GM23338 (cell line): ENCODE measurements at regions not wholly inside any gene's neighbourhood (a gene's known extent, or its start where the extent isn't known, plus 50 kb on each side); places are given as distances from the start of the nearest gene placed in this dataset.
"Not testable (repeated sequence)": the region's sequence is repeated elsewhere in the genome, so short reads cannot be mapped to it uniquely, and the experiment has no call there.

Source experiments
- ATAC-seq: fragments of 200-7000 bp; cut with Tn5 transposase; 3 replicates; pipeline ENCODE4 v1.9.1; 2020
- DNase-seq: peaks from one replicate; pipeline ENCODE4 v3.0.0-alpha.2; 2015; ENCODE audit warnings: low spot score
- H2AFZ ChIP-seq: fragments of 200-600 bp; sonication (generic); 2 replicates; pipeline ENCODE4 v1.8.0; 2016; ENCODE audit warnings: antibody characterized with exemption, mild to moderate bottlenecking, moderate library complexity
- H3F3A ChIP-seq: fragments of 200-600 bp; sonication (generic); replicated peaks from 2 replicates; pipeline ENCODE4 v1.8.0; 2017; ENCODE audit warnings: antibody characterized with exemption, mixed run types, low read depth
- H3K27ac ChIP-seq: fragments of 200-600 bp; sonication (generic); 2 replicates; pipeline ENCODE4 v1.6.1; 2016; ENCODE audit warnings: low read depth
- H3K27me3 ChIP-seq: fragments of 200-600 bp; sonication (generic); 2 replicates; pipeline ENCODE4 v1.8.0; 2016; ENCODE audit warnings: mild to moderate bottlenecking, mixed run types, moderate library complexity; ENCODE audit not compliant: insufficient read depth
- H3K36me3 ChIP-seq: fragments of 200-600 bp; sonication (generic); 2 replicates; pipeline ENCODE4 v1.8.0; 2016; ENCODE audit warnings: mild to moderate bottlenecking; ENCODE audit not compliant: insufficient read depth
- H3K4me1 ChIP-seq: fragments of 200-600 bp; sonication (generic); 2 replicates; pipeline ENCODE4 v1.8.0; 2016; ENCODE audit warnings: mild to moderate bottlenecking, moderate library complexity; ENCODE audit not compliant: insufficient read depth
- H3K4me2 ChIP-seq: fragments of 200-600 bp; sonication (generic); 2 replicates; pipeline ENCODE4 v1.7.1; 2017; ENCODE audit warnings: mixed run types
- H3K4me3 ChIP-seq: fragments of 200-600 bp; sonication (generic); 2 replicates; pipeline ENCODE4 v1.6.1; 2016; ENCODE audit warnings: mixed run types
- H3K79me2 ChIP-seq: fragments of 200-600 bp; sonication (generic); replicated peaks from 2 replicates; pipeline ENCODE4 v1.8.0; 2017; ENCODE audit warnings: mild to moderate bottlenecking; ENCODE audit not compliant: insufficient read depth
- H3K9me2 ChIP-seq: fragments of 200-600 bp; sonication (generic); 2 replicates; pipeline ENCODE4 v1.8.0; 2017; ENCODE audit not compliant: insufficient read depth
- H4K20me1 ChIP-seq: fragments of 200-600 bp; sonication (generic); replicated peaks from 2 replicates; pipeline ENCODE4 v1.8.0; 2017; ENCODE audit warnings: mild to moderate bottlenecking; ENCODE audit not compliant: insufficient read depth
- H3K27ac Mint-ChIP-seq: 2 replicates; pipeline ENCODE4 v1.8.0; 2020; ENCODE audit warnings: inconsistent platforms, mild to moderate bottlenecking, moderate library complexity, mixed read lengths
- H3K27me3 Mint-ChIP-seq: 3 replicates; pipeline ENCODE4 v1.8.0; 2022; ENCODE audit warnings: low read depth, mild to moderate bottlenecking, moderate library complexity, mixed read lengths, inconsistent platforms; ENCODE audit not compliant: insufficient read depth, poor library complexity
- H3K36me3 Mint-ChIP-seq: 3 replicates; pipeline ENCODE4 v1.8.0; 2021; ENCODE audit warnings: low read depth, mild to moderate bottlenecking, inconsistent platforms, moderate library complexity, mixed read lengths
- H3K4me1 Mint-ChIP-seq: 3 replicates; pipeline ENCODE4 v1.8.0; 2020; ENCODE audit warnings: mild to moderate bottlenecking, inconsistent platforms, mixed read lengths
- H3K4me3 Mint-ChIP-seq: 3 replicates; pipeline ENCODE4 v1.8.0; 2021; ENCODE audit warnings: moderate library complexity, mild to moderate bottlenecking, inconsistent platforms, mixed read lengths
- H3K9me3 Mint-ChIP-seq: 3 replicates; pipeline ENCODE4 v1.8.0; 2020; ENCODE audit warnings: moderate library complexity, mild to moderate bottlenecking, inconsistent platforms, mixed read lengths
- REST ChIP-seq: IDR thresholded peaks from one replicate; pipeline ENCODE4 v1.6.1; 2018; ENCODE audit warnings: antibody characterized with exemption; ENCODE audit not compliant: unreplicated experiment
- ZNF331 ChIP-seq: fragments of 250-450 bp; sonication (Bioruptor Pico); IDR thresholded peaks from 2 replicates; pipeline ENCODE4 v1.5.0; 2020; ENCODE audit warnings: low read depth, mild to moderate bottlenecking, moderate library complexity
- ZNF462 ChIP-seq: fragments of 250-450 bp; sonication (Bioruptor Pico); IDR thresholded peaks from 2 replicates; pipeline ENCODE4 v1.5.0; 2020; ENCODE audit warnings: mild to moderate bottlenecking, moderate library complexity

GRCh38 chr5:98393205-98393604 lies 380.3 kb upstream of the RGMB start:
- not testable (repeated sequence) for DNase-seq, H3K4me3 ChIP-seq, H3K27ac ChIP-seq, H2AFZ ChIP-seq, H3K27ac Mint-ChIP-seq, H3K36me3 ChIP-seq, H3K36me3 Mint-ChIP-seq, H3K27me3 ChIP-seq, H3F3A ChIP-seq, H3K27me3 Mint-ChIP-seq, H3K9me2 ChIP-seq, H3K79me2 ChIP-seq, H3K9me3 Mint-ChIP-seq, ATAC-seq, H3K4me3 Mint-ChIP-seq, H3K4me2 ChIP-seq, H4K20me1 ChIP-seq
- H3K4me1 ChIP-seq, result peaks cover 17% of the 10 kb centered on the region
- peaks cover 20% of the 10 kb centered on the region for H3K4me1 Mint-ChIP-seq

GRCh38 chr5:98397081-98397480 lies 376.4 kb upstream of the RGMB start:
- Histone ChIP-seq H3K27ac (no peak overlapping the region), H3K4me2 (no peak overlapping the region), H3F3A (no peaks in the 10 kb centered on the region), H2AFZ (no peak overlapping the region), H3K4me1 (no peaks in the 10 kb centered on the region), H4K20me1 (no peaks in the 10 kb centered on the region), H3K36me3 (no peaks in the 10 kb centered on the region), H3K27me3 (no peaks in the 10 kb centered on the region), H3K79me2 (no peaks in the 10 kb centered on the region), H3K4me3 (no peak overlapping the region), H3K9me2 (peaks cover 4% of the 10 kb centered on the region; the same call in 1 of the 2 replicates)
- ATAC-seq (no peak), DNase-seq (no peak)
- Mint-ChIP-seq H3K4me1 (no peaks in the 10 kb centered on the region), H3K9me3 (peaks cover 4% of the 10 kb centered on the region; the same call in 2 of the 3 replicates), H3K36me3 (peaks cover 6% of the 10 kb centered on the region; the same call in 1 of the 3 replicates), H3K27ac (no peak overlapping the region), H3K27me3 (no peaks in the 10 kb centered on the region), H3K4me3 (no peak overlapping the region)
- TF ChIP-seq REST, result no peak
- TF ChIP-seq ZNF462 (CRISPR knock-in tag), result no peak
- no peak for TF ChIP-seq ZNF331 (CRISPR knock-in tag)
